ENCODE measurements at regions not wholly inside any gene's neighbourhood (a gene's known extent, or its start where the extent isn't known, plus 50 kb on each side); places are given as distances from the start of the nearest gene placed in this dataset.

- Histone ChIP-seq H3K27me3 (ENCODE audit: control insufficient read depth in 1 of 2, insufficient read depth in 2 of 2, low read length in 2 of 2) (no peaks in the 10 kb centered on the region; a peak in 2 of 5 replicates), H3K36me3 (replicated peaks in 1 of 2; ENCODE audit: control insufficient read depth in 1 of 2, insufficient read depth in 2 of 2, low read length in 2 of 2) (no peaks in the 10 kb centered on the region), H3K9ac (ENCODE audit: insufficient read depth, low read depth, low read length) (no peak overlapping the region), H3K4me3 (replicated peaks in 1 of 3; ENCODE audit: insufficient read depth in 1 of 3, low read depth in 2 of 3, low read length in 3 of 3) (no peak overlapping the region), H3K9me3 (ENCODE audit: low read length) (no peaks in the 10 kb centered on the region), H3K79me2 (ENCODE audit: insufficient read depth, low read length) (no peaks in the 10 kb centered on the region), H3K4me2 (ENCODE audit: low read depth, low read length) (no peak overlapping the region), H4K20me1 (ENCODE audit: insufficient read depth, low read length) (no peaks in the 10 kb centered on the region), H3K27ac (ENCODE audit: extremely low read length, insufficient read depth, low read length) (no peak overlapping the region), H3K4me1 (ENCODE audit: insufficient read depth, low read length) (no peaks in the 10 kb centered on the region), H2AFZ (ENCODE audit: low read length) (no peak overlapping the region)
- ChIA-PET POLR2A (no interaction called here), CTCF (ENCODE audit: low intra/inter-chr PET ratio, low total read pairs) (no interaction called here)
- no peak for FAIRE-seq
- ATAC-seq: no peak
- TF ChIP-seq DR1 (CRISPR knock-in tag; IDR thresholded peaks at IDR 0.05) (no peak), ZBTB7B (CRISPR knock-in tag; IDR thresholded peaks at IDR 0.05) (no peak), ZNF644 (CRISPR knock-in tag; IDR thresholded peaks at IDR 0.05; ENCODE audit: low read depth) (no peak), STAT5B (CRISPR knock-in tag; IDR thresholded peaks at IDR 0.05) (no peak), ADNP (CRISPR knock-in tag; IDR thresholded peaks at IDR 0.05) (no peak), CREM (IDR thresholded peaks at IDR 0.05) (no peak), CREM (CRISPR knock-in tag; IDR thresholded peaks at IDR 0.05) (no peak), ZNF777 (CRISPR knock-in tag; IDR thresholded peaks at IDR 0.05) (no peak), TCF7 (IDR thresholded peaks at IDR 0.05; ENCODE audit: low read depth) (no peak), ZNF678 (CRISPR knock-in tag; IDR thresholded peaks at IDR 0.05) (no peak), ZNF318 (CRISPR knock-in tag; IDR thresholded peaks at IDR 0.05) (no peak), BHLHE40 (IDR thresholded peaks at IDR 0.05; ENCODE audit: low read length) (no peak), ZNF776 (CRISPR knock-in tag; IDR thresholded peaks at IDR 0.05) (no peak), TCF7L2 (IDR thresholded peaks at IDR 0.05; ENCODE audit: low read depth, low read length) (no peak), ZNF615 (CRISPR knock-in tag; IDR thresholded peaks at IDR 0.05; ENCODE audit: borderline replicate concordance) (no peak), ZFP62 (CRISPR knock-in tag; IDR thresholded peaks at IDR 0.05) (no peak), JUN (CRISPR knock-in tag; IDR thresholded peaks at IDR 0.05) (no peak), PHF21A (CRISPR knock-in tag; IDR thresholded peaks at IDR 0.05) (no peak)
- BruUV-seq (replicated peaks): no TSS peak
- in situ Hi-C loops (cut with HindIII; ENCODE audit: extremely low pct_ligation_motif_present, low pct_unique_long_range_greater_than_20kb) (no loop called here), intact Hi-C loops (cut with micrococcal nuclease; ENCODE audit: unreplicated experiment) (no loop called here)
- DNase-seq (ENCODE audit: low spot score): no peak
- WGBS (ENCODE audit: low lambda C conversion rate): 48% methylated on average over 2 of the region's 2 CpGs
Measured at GRCh38 chr4:73681776-73682175, 58.6 kb upstream of the CXCL8 start.
